SJSA1 (cell line): ENCODE measurements at regions not wholly inside any gene's neighbourhood (a gene's known extent, or its start where the extent isn't known, plus 50 kb on each side); places are given as distances from the start of the nearest gene placed in this dataset.

Experiments
- DNase-seq, 2 experiments: peaks; one replicate each; pipeline ENCODE4 v3.0.0-alpha.2; 2015 to 2020; ENCODE audit warnings: low spot score in 2 of 2, low read depth in 1 of 2
- H3K27ac ChIP-seq: fragments of 250-450 bp; sonication (Bioruptor Pico); 2 replicates; pipeline ENCODE4 v1.5.1; 2020; ENCODE audit warnings: mild to moderate bottlenecking, moderate library complexity
- H3K27me3 ChIP-seq: fragments of 250-450 bp; sonication (Bioruptor Pico); replicated peaks from 2 replicates; pipeline ENCODE4 v1.5.1; 2020; ENCODE audit warnings: mild to moderate bottlenecking, moderate library complexity
- H3K36me3 ChIP-seq: fragments of 250-450 bp; sonication (Bioruptor Pico); 2 replicates; pipeline ENCODE4 v1.5.1; 2020; ENCODE audit warnings: mild to moderate bottlenecking
- H3K4me1 ChIP-seq: fragments of 250-450 bp; sonication (Bioruptor Pico); replicated peaks from 2 replicates; pipeline ENCODE4 v1.6.1; 2021; ENCODE audit warnings: mild to moderate bottlenecking
- H3K4me3 ChIP-seq: fragments of 250-450 bp; sonication (Bioruptor Pico); 2 replicates; pipeline ENCODE4 v1.5.1; 2020; ENCODE audit warnings: mild to moderate bottlenecking
- H3K9me3 ChIP-seq: fragments of 250-450 bp; sonication (Bioruptor Pico); replicated peaks from 2 replicates; pipeline ENCODE4 v1.5.1; 2020; ENCODE audit warnings: mild to moderate bottlenecking

DNA sequence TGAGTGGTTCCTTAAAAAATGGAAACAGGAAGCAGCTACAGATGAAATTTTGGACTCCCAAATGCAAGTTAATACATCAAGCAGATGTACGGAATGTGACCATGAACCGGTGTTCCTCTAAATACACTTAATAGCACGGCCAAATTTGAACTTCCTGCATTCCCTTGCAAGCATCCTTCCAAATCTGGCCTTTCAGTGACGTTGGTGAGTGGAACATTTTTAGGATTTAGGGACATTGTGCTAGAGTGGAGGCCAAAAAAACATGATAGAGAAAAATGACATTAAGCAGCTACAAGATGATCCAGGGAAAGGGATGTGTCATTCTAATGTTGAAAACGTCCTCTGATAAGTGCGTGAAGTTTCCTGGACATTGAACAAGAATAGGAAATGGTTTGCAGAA, 62.1 kb downstream of the CTAGE1 start:
- H3K27ac ChIP-seq, result no peak overlapping the region
- no peaks in the 10 kb centered on the region for H3K36me3 ChIP-seq
- no peaks in the 10 kb centered on the region for H3K27me3 ChIP-seq
- DNase-seq, result no peak
- no peaks in the 10 kb centered on the region for H3K4me1 ChIP-seq
- no peak overlapping the region for H3K4me3 ChIP-seq
- no peaks in the 10 kb centered on the region for H3K9me3 ChIP-seq

DNA sequence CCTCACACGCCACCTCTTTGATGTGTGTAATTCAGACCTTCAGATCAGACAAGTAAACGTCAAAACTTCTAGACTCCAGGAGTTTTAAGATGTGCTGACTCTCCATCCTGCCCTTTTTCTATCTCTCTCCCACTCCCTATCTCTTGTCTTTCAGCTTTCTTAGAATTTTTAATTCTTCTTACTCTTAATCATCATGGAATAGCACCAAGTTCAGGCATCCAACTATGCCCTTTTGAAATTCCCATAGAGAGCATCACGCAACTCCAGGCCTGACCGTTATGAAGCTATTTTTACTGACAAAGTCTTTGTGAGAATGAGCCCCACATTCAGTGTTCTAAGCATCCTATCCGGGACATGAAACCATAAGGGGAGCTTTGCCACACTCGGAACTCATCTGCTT, 62.6 kb downstream of the CTAGE1 start:
- no peak for DNase-seq
- H3K36me3 ChIP-seq, result no peaks in the 10 kb centered on the region

DNA sequence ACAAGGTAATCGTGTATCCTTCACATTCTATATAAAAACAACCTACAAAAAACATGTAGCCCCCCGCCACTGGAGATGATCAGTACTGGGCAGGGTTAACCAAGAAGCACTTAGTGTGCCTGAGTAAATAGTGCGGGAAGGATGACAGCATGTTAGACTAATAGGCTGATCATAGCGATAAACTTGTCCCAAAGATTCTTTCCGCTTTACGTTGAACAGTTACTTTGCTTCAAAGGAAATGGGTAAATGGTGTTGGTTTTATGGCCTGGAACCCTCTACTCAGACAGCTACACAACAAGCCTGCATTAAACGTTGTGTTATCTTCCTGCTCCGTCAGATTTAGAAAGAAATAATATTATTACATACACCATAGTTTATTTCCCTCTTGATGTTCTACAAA, 67.7 kb downstream of the CTAGE1 start:
- DNase-seq, result no peak
- Histone ChIP-seq H3K4me3 (no peak overlapping the region), H3K9me3 (no peaks in the 10 kb centered on the region), H3K27me3 (no peaks in the 10 kb centered on the region), H3K36me3 (no peaks in the 10 kb centered on the region), H3K4me1 (peaks cover 47% of the 10 kb centered on the region), H3K27ac (no peak overlapping the region)

More for the DNA sequence above, 62.6 kb downstream of the CTAGE1 start:
- H3K4me1 ChIP-seq, result no peaks in the 10 kb centered on the region; the same call in 1 of the 2 replicates
- H3K27me3 ChIP-seq, result no peaks in the 10 kb centered on the region
- no peak overlapping the region for H3K4me3 ChIP-seq
- no peaks in the 10 kb centered on the region for H3K9me3 ChIP-seq
- no peak overlapping the region for H3K27ac ChIP-seq

DNA sequence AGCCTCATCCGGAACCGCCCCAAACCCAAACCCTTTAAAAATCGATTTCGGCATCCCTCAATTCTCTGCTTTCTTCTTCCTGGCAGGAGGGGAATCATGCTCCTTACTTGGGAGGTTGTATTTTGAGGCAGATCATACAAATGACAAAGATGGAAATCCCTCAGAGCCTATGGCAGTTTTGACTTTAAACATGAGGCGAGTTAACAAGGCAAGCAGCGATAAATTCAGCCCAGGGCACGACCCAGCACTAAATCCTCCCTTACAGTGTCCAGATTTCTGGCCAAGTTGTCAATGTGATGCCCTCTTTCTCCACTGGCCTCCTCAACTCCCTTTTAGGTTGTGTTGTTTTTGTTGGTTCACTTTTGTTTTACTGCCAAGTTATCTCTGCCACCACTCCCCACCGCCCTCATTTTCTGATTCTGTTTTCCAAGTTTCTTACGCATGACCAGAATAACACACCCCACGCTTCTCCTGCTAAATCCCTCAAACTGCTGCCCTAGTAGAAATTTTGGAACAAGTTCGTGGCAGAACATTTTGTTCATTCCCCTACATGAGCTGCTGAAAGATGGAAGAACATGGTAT, 68.3 kb downstream of the CTAGE1 start:
- Histone ChIP-seq H3K9me3 (no peaks in the 10 kb centered on the region), H3K27me3 (no peaks in the 10 kb centered on the region), H3K4me3 (no peak overlapping the region), H3K27ac (peak overlapping the region; percentile 87; the same call in 1 of the 2 replicates), H3K36me3 (no peaks in the 10 kb centered on the region), H3K4me1 (peaks cover 48% of the 10 kb centered on the region)
- DNase-seq, result no peak

DNA sequence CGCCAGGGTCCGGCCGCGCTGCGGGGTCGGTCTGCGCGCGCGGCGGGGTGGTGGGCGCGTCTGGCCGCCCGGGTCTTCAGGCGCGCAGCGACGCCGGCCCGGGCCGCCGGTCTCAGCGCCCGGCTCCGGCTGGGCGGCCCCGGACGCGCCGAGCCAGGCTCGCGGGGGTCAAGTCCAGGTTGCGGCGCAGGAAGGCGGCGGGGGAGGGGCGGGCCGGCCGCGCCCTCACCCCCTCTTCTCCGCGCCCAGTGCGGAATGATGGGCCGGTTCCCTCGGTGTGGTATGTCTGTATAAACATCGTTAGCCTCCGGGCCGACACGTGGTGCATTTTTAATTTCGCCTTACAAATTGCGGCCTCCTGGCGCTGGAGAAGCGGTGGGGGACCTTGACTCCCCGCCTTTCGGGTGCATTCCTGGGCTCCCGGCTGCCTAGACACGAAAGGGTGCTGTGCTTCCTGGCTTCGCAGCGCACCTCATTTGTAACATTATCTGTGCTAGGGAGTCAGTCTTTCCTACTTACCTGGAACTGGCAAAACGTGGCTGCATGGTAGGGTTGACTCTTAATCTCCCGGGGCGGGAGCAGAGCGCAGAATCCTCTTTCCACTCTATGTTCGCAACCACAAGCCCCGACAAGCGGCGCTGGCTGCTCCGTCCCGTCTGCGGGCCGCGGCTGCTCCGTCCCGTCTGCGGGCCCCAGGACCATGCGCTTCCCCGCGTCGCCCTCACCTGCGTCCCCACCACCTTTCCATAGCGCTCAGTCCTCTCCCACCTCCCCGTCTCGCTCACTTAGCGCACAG, 69.0 kb downstream of the CTAGE1 start:
- no peaks in the 10 kb centered on the region for H3K9me3 ChIP-seq
- no peaks in the 10 kb centered on the region for H3K27me3 ChIP-seq
- H3K4me3 ChIP-seq, result peak overlapping the region; percentile 47
- peak overlapping the region; percentile 87 for H3K27ac ChIP-seq
- peak; percentile 87 to 89 for DNase-seq
- peaks cover 50% of the 10 kb centered on the region for H3K4me1 ChIP-seq
- H3K36me3 ChIP-seq, result no peaks in the 10 kb centered on the region

DNA sequence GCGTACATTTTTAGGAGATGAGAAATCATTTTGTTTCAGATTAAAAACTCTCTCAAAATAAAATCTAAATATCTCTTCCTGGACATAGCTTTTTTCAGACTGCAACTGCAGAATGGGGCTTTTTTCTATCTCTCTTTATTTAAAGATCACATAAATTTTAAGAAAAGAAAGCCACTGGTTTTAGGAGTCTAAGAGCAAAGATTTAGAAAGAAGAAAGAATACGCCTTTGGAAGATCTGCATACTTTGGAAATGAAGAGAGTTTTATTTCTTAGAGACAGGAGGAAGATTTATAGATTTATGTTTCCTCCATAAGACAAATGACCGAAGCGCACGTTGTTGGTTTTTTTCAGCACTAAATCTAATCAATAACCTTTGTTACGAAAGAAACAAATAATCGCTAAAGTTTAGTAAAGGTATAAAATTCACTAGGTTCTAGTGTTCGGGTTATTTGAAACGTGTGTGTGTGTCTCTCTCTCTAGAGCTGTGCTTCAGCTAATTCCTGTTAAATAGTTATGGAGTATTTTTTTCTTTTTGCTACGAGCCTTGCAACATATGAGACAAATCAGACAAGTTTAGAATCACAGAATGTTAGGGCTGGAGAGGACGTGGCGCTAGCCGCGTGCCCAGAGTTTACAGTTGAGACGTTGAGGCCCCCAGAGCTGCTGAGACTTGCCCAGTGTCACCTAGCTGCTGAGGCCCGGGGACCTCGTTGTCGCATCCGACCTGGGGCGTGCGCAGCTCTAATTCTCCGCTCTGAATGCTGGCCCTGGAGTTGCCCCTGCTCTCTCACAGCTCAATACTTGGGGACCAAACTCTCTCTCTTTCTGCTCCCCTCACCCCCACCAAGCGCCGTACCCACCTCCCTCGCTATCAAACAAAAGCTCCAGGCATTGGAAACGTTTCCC, 69.9 kb downstream of the CTAGE1 start:
- Histone ChIP-seq H3K27me3 (no peaks in the 10 kb centered on the region), H3K4me1 (peaks cover 54% of the 10 kb centered on the region), H3K9me3 (no peaks in the 10 kb centered on the region), H3K27ac (peak overlapping the region; percentile 87), H3K4me3 (peak overlapping the region; percentile 47), H3K36me3 (no peaks in the 10 kb centered on the region)
- DNase-seq, result peak in 1 of 2 experiments; percentile 61

DNA sequence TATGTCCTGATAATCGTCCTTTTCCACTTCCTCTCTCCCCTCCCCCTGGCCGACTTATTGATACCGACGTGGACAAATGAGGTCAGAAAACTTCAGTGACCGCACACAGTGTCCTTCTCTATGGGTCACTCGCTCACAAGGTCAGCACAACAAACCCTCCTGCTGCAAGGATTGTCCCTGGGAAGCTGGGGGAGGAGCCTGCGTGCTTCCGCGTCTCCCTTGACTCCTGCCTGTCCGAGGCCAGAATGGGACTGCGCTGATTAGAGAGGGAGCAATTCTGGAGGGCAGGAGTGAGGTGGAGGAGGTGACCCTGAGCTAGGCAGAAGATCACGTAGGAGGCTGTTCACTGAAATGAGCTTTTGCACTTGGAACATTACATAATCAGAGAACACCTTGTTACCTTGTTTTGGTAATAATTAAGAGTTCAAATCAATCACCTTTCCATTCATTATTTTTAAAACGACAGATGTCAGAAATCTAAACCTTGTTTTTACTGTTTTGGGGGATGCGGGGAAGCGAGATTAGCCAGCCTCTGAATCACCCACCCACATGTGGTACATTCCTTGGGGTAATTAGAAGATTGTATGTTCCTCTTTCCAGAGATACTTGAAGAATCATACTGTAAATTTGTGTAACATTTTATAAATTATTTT, 70.6 kb downstream of the CTAGE1 start:
- no peaks in the 10 kb centered on the region for H3K27me3 ChIP-seq
- peaks cover 58% of the 10 kb centered on the region for H3K4me1 ChIP-seq
- H3K36me3 ChIP-seq, result no peaks in the 10 kb centered on the region
- H3K9me3 ChIP-seq, result no peaks in the 10 kb centered on the region
- H3K4me3 ChIP-seq, result no peak overlapping the region
- peak; percentile 59 to 61 for DNase-seq
- H3K27ac ChIP-seq, result peak overlapping the region; percentile 87

DNA sequence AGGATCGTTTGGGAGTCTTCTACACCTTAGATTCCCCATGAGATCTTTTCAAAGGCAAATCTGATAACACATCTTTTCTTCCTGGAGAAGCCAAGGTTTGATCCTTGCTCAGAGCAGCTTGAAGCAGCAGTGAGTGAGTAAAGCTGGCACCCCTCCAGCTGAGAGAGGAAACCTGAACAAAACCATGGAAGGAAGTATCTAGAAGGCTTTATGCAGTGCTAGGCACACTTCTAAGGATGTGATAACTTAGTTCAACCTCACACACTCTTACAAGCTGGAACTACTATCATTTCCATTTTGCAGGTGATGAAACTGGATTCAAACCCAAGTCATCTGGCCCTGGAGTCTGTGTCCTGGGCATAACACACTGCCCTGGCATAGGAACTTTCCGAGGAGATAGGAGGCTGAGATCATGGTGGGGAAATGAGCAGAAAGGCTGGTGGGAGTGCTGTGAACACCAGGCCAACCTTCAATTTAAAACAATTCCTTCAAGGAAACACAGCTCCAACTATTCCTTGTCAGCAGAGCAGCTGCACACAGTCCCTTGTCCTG, 71.2 kb downstream of the CTAGE1 start:
- H3K4me3 ChIP-seq, result no peak overlapping the region
- peak in 1 of 2 experiments; percentile 53 for DNase-seq
- peak overlapping the region; percentile 87 for H3K27ac ChIP-seq
- H3K36me3 ChIP-seq, result no peaks in the 10 kb centered on the region
- H3K27me3 ChIP-seq, result no peaks in the 10 kb centered on the region
- peaks cover 58% of the 10 kb centered on the region for H3K4me1 ChIP-seq
- no peaks in the 10 kb centered on the region for H3K9me3 ChIP-seq

DNA sequence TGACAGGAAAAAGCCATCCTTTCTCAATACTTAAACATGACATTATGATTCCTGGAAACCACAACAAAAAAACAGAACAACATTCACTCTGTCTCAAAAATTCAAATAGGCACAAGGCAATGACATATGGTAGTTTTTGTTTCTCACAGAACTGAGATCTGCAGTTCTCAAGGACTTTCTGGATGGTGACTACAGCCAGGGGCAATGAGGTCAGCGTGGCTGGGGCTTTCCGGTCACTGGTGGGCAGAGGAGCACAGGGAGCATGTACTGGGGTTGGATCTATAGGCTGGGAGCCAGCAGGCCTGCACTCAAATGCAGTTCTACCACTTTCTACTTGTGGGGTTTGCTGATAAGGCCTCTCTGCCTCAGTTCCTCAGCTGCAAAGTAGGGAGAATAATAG, 72.0 kb downstream of the CTAGE1 start:
- no peak overlapping the region for H3K4me3 ChIP-seq
- no peaks in the 10 kb centered on the region for H3K27me3 ChIP-seq
- H3K9me3 ChIP-seq, result no peaks in the 10 kb centered on the region
- peaks cover 58% of the 10 kb centered on the region for H3K4me1 ChIP-seq
- H3K36me3 ChIP-seq, result no peaks in the 10 kb centered on the region
- no peak overlapping the region for H3K27ac ChIP-seq
- DNase-seq, result peak in 1 of 2 experiments; percentile 10

DNA sequence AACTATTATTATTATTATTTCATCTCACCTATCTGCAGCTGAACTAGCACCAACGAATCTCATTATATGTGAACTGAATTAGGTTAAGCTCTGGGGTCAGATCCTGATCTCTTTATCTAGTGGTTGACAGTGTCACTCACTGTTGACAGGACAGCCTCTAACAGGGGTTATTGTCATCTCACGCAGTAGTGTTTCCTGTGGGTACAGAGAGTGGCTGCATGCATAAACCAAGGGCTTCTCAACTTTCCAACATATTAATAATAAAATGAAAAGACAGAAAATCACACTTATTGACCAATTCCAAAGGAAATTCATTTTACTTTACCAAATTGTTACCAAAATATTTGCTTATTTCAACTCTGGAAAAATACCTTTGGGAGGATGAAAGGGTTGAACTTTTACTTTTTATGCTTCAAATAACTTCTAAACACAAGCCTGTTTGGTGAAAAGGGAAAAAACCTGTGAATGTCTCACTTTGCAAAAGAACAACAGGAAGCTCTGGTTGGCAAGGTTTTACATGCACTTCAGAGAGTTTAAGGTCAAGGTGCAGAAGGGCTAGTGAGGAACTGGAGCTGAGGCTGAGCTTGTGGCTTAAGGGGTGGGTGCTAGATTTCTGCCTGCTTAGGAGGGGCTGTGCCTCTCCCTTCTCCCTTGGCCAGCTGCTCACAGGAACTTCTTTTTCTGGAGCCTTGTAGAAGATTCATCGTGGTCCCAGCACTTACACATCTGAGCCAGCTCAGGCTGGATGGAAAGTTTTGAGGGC, 72.6 kb downstream of the CTAGE1 start:
- Histone ChIP-seq H3K4me1 (peaks cover 58% of the 10 kb centered on the region), H3K36me3 (no peaks in the 10 kb centered on the region), H3K9me3 (no peaks in the 10 kb centered on the region), H3K4me3 (no peak overlapping the region), H3K27ac (no peak overlapping the region), H3K27me3 (no peaks in the 10 kb centered on the region)
- DNase-seq, result no peak

DNA sequence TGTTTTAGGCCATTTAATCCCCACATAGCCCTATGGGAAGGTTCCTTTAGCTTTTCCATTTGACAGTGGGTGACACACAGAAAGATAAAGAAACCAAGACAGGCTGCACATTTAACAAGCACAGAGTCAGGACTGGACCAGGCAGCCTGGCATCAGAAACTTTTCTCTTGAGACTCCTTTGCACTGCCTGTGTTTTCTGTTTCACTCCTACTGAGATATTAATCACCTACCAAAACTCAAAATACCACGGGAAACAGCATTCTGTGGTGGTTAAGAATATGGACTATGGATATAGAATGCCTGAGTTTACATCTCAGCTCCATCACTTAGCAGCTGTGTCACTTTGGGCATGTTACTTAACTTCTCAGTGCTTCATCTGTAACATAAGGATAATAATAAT, 73.3 kb downstream of the CTAGE1 start:
- no peak for DNase-seq
- no peak overlapping the region for H3K4me3 ChIP-seq
- H3K36me3 ChIP-seq, result no peaks in the 10 kb centered on the region
- peaks cover 55% of the 10 kb centered on the region for H3K4me1 ChIP-seq
- H3K27ac ChIP-seq, result no peak overlapping the region
- no peaks in the 10 kb centered on the region for H3K9me3 ChIP-seq
- no peaks in the 10 kb centered on the region for H3K27me3 ChIP-seq

DNA sequence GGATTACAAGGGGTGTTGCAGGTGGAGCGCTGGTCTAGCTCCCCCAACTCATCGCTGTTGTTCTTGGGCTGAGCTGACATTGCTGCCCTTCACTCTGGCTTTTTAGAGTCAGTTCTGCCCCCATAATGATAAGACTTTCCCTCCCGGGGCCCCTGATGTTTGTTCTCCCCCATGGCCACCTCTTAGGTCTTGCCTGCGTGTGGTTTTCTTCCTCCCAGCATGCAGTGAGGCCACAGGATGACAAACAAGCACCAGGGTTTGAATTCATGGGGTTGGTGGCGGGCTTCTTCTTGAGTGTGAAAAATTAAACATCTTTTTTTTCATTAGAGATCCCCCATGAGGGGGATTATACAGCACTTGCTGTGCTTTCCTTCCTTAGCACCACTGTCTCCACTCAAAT, 74.1 kb downstream of the CTAGE1 start:
- Histone ChIP-seq H3K36me3 (no peaks in the 10 kb centered on the region), H3K4me3 (no peak overlapping the region), H3K27ac (no peak overlapping the region), H3K27me3 (no peaks in the 10 kb centered on the region), H3K4me1 (peaks cover 46% of the 10 kb centered on the region), H3K9me3 (no peaks in the 10 kb centered on the region)
- no peak for DNase-seq

DNA sequence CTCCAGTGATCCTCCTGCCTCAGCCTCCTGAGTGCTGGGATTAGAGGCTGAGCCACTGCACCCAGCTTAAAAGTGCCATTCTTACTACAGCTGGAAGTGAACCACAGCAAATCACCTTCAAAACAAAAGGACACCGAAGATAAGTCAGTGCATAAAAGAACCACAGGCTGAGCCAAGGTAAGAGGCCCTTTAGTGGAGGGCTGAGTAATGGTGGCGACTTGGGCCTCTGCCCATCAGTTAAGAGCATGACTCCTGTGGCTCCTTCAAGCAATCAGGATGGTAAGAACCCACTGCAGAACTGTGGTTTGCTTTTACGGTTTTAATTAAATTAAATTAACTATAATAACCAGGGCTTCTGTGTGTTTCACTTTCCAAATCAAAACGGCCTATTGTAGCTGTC, 75.1 kb downstream of the CTAGE1 start:
- Histone ChIP-seq H3K9me3 (no peaks in the 10 kb centered on the region), H3K36me3 (no peaks in the 10 kb centered on the region), H3K4me1 (peaks cover 36% of the 10 kb centered on the region), H3K27ac (no peak overlapping the region), H3K27me3 (no peaks in the 10 kb centered on the region), H3K4me3 (no peak overlapping the region)
- DNase-seq, result peak; percentile 35 to 65
